Nephron (organoid): ENCODE measurements at regions not wholly inside any gene's neighbourhood (a gene's known extent, or its start where the extent isn't known, plus 50 kb on each side); places are given as distances from the start of the nearest gene placed in this dataset.

Experiments
- H3K27ac Mint-ChIP-seq, 3 experiments: 2 replicates each; pipeline ENCODE4 v1.8.0; 2020; ENCODE audit warnings: mixed read lengths in 3 of 3, mild to moderate bottlenecking in 2 of 3, moderate library complexity in 1 of 3
- H3K27me3 Mint-ChIP-seq: 2 replicates; pipeline ENCODE4 v1.8.0; 2021; ENCODE audit warnings: low read depth, mild to moderate bottlenecking, moderate library complexity, mixed read lengths
- H3K36me3 Mint-ChIP-seq: 2 replicates; pipeline ENCODE4 v1.8.0; 2020; ENCODE audit warnings: low read depth, mixed read lengths
- H3K4me1 Mint-ChIP-seq: 2 replicates; pipeline ENCODE4 v1.8.0; 2020; ENCODE audit warnings: mixed read lengths
- H3K4me3 Mint-ChIP-seq, 3 experiments: 2 replicates each; pipeline ENCODE4 v1.8.0; 2020; ENCODE audit warnings: mild to moderate bottlenecking in 3 of 3, mixed read lengths in 3 of 3, moderate library complexity in 2 of 3
- H3K9me3 Mint-ChIP-seq: 2 replicates; pipeline ENCODE4 v1.8.0; 2020; ENCODE audit warnings: mixed read lengths
- TF ChIP-seq, protein P1 (sequence below), 3 experiments: fragments of 200-600 bp; sonication (generic); IDR thresholded peaks; one replicate each; pipeline ENCODE4 v1.5.0; 2021; ENCODE audit warnings: antibody characterized with exemption in 3 of 3; ENCODE audit not compliant: unreplicated experiment in 3 of 3

DNA sequence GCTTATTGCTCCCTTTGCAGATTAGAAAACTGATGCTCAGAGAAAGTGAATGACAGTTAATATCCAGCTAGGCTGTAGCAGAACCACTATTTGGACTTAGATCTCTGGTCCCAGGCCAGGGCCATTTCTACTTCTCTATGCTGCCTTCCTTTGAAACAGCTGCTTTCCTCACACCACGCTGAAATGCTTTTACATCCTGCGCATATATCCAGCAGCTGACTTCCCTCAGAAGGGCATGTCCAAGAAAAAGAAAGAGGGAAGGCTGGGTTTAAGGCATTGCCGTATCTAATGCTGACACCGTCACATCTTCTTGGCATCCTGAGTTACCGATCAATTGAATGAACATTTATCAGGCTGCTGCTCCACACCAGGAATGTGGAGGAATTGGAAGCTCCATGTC is 122.4 kb downstream of the UBE2U start:
- Mint-ChIP-seq H3K27me3 (peaks cover 4% of the 10 kb centered on the region), H3K4me1 (peaks cover 34% of the 10 kb centered on the region), H3K27ac (no peak overlapping the region), H3K4me3 (no peak overlapping the region), H3K36me3 (no peaks in the 10 kb centered on the region), H3K9me3 (no peaks in the 10 kb centered on the region)
- TF ChIP-seq, protein P1, sequence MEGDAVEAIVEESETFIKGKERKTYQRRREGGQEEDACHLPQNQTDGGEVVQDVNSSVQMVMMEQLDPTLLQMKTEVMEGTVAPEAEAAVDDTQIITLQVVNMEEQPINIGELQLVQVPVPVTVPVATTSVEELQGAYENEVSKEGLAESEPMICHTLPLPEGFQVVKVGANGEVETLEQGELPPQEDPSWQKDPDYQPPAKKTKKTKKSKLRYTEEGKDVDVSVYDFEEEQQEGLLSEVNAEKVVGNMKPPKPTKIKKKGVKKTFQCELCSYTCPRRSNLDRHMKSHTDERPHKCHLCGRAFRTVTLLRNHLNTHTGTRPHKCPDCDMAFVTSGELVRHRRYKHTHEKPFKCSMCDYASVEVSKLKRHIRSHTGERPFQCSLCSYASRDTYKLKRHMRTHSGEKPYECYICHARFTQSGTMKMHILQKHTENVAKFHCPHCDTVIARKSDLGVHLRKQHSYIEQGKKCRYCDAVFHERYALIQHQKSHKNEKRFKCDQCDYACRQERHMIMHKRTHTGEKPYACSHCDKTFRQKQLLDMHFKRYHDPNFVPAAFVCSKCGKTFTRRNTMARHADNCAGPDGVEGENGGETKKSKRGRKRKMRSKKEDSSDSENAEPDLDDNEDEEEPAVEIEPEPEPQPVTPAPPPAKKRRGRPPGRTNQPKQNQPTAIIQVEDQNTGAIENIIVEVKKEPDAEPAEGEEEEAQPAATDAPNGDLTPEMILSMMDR (IDR thresholded peaks at IDR 0.05; ENCODE audit: unreplicated experiment in 3 of 3), result no peak

- no peak overlapping the region for H3K27ac Mint-ChIP-seq
- H3K36me3 Mint-ChIP-seq, result no peaks in the 10 kb centered on the region
- no peak overlapping the region for H3K4me3 Mint-ChIP-seq
- H3K4me1 Mint-ChIP-seq, result peaks cover 26% of the 10 kb centered on the region
- H3K9me3 Mint-ChIP-seq, result no peaks in the 10 kb centered on the region
- TF ChIP-seq, protein P1 (IDR thresholded peaks at IDR 0.05; ENCODE audit: unreplicated experiment in 3 of 3), result no peak
- peaks cover 9% of the 10 kb centered on the region for H3K27me3 Mint-ChIP-seq
Measured at GRCh38 chr1:64327119-64327518, 123.7 kb downstream of the UBE2U start.

- H3K4me1 Mint-ChIP-seq, result peaks cover 21% of the 10 kb centered on the region
- no peak overlapping the region for H3K27ac Mint-ChIP-seq
- H3K36me3 Mint-ChIP-seq, result no peaks in the 10 kb centered on the region
- H3K4me3 Mint-ChIP-seq, result no peak overlapping the region
- TF ChIP-seq, protein P1 (IDR thresholded peaks at IDR 0.05; ENCODE audit: unreplicated experiment in 3 of 3), result no peak
- H3K9me3 Mint-ChIP-seq, result no peaks in the 10 kb centered on the region
- peaks cover 6% of the 10 kb centered on the region for H3K27me3 Mint-ChIP-seq
Measured at GRCh38 chr1:64328193-64328592, 124.8 kb downstream of the UBE2U start.

GRCh38 chr1:64330839-64331238 is 127.4 kb downstream of the UBE2U start:
- H3K27ac Mint-ChIP-seq, result no peak overlapping the region
- H3K27me3 Mint-ChIP-seq, result peaks cover 5% of the 10 kb centered on the region
- H3K4me3 Mint-ChIP-seq, result no peak overlapping the region
- H3K4me1 Mint-ChIP-seq, result peaks cover 14% of the 10 kb centered on the region
- TF ChIP-seq, protein P1 (IDR thresholded peaks at IDR 0.05; ENCODE audit: unreplicated experiment in 3 of 3), result no peak
- H3K36me3 Mint-ChIP-seq, result no peaks in the 10 kb centered on the region
- no peaks in the 10 kb centered on the region for H3K9me3 Mint-ChIP-seq

- no peaks in the 10 kb centered on the region for H3K9me3 Mint-ChIP-seq
- no peak overlapping the region for H3K4me3 Mint-ChIP-seq
- peaks cover 5% of the 10 kb centered on the region for H3K27me3 Mint-ChIP-seq
- H3K4me1 Mint-ChIP-seq, result peaks cover 5% of the 10 kb centered on the region
- TF ChIP-seq, protein P1 (IDR thresholded peaks at IDR 0.05; ENCODE audit: unreplicated experiment in 3 of 3), result no peak
- no peak overlapping the region for H3K27ac Mint-ChIP-seq
- H3K36me3 Mint-ChIP-seq, result no peaks in the 10 kb centered on the region
Measured at GRCh38 chr1:64335636-64336035, 132.2 kb downstream of the UBE2U start.

- Mint-ChIP-seq H3K4me1 (peaks cover 5% of the 10 kb centered on the region), H3K9me3 (no peaks in the 10 kb centered on the region), H3K27me3 (no peaks in the 10 kb centered on the region), H3K27ac (no peak overlapping the region), H3K4me3 (no peak overlapping the region), H3K36me3 (no peaks in the 10 kb centered on the region)
- TF ChIP-seq, protein P1 (IDR thresholded peaks at IDR 0.05; ENCODE audit: unreplicated experiment in 3 of 3), result no peak
Measured at GRCh38 chr1:64337475-64337874, 132.5 kb upstream of the CACHD1 start.
